ENCODE measurements at regions not wholly inside any gene's neighbourhood (a gene's known extent, or its start where the extent isn't known, plus 50 kb on each side); places are given as distances from the start of the nearest gene placed in this dataset.

GRCh38 chr7:9856668-9857067, 1117.0 kb upstream of the PHF14 start:
- TF ChIP-seq CTCF (IDR thresholded peaks at IDR 0.05): no peak
- no peak for TF ChIP-seq ZFX (IDR thresholded peaks at IDR 0.05; ENCODE audit: borderline replicate concordance)
